Esophagus muscularis mucosa (tissue), 4 donors: ENCODE measurements at regions not wholly inside any gene's neighbourhood (a gene's known extent, or its start where the extent isn't known, plus 50 kb on each side); places are given as distances from the start of the nearest gene placed in this dataset.

ENCODE experiments used
- DNase-seq: peaks from one replicate; pipeline ENCODE4 v3.0.0-alpha.2; 2017; ENCODE audit errors: extremely low spot score
- H3K27ac ChIP-seq, 4 donors: fragments of 200-600 bp; sonication (generic); replicated peaks in 1 of 4; 1 replicate in 3 of 4; 2 replicates in 1 of 4; pipeline ENCODE4 v1.5.1; 2016 to 2019; ENCODE audit warnings: mild to moderate bottlenecking in 1 of 4
- H3K27me3 ChIP-seq, 4 donors: fragments of 200-600 bp; sonication (generic); one replicate each; pipeline versions ENCODE4 v1.5.1 to v1.6.0; 2016 to 2019
- H3K36me3 ChIP-seq, 4 donors: fragments of 200-600 bp; sonication (generic); one replicate each; pipeline ENCODE4 v1.5.1; 2016 to 2019
- H3K4me1 ChIP-seq, 4 donors: fragments of 200-600 bp; sonication (generic); one replicate each; pipeline ENCODE4 v1.5.1; 2016 to 2019
- H3K4me3 ChIP-seq, 4 donors: fragments of 200-600 bp; sonication (generic); 1 replicate in 2 of 4; 2 replicates in 2 of 4; pipeline ENCODE4 v1.5.1; 2016 to 2019; ENCODE audit warnings: mild to moderate bottlenecking in 4 of 4, moderate library complexity in 1 of 4
- H3K9me3 ChIP-seq, 4 donors: fragments of 200-600 bp; sonication (generic); 1 replicate in 3 of 4; 2 replicates in 1 of 4; pipeline ENCODE4 v1.5.1; 2016 to 2019
- EP300 ChIP-seq: sonication (generic); formaldehyde crosslinking; IDR thresholded peaks from one replicate; pipeline ENCODE4 v1.6.1; 2017; ENCODE audit warnings: antibody characterized with exemption
- POLR2A ChIP-seq: fragments of 450-650 bp; IDR thresholded peaks from one replicate; pipeline ENCODE4 v1.6.1; 2017; ENCODE audit warnings: antibody characterized with exemption, moderate library complexity, mild to moderate bottlenecking, low read depth
- POLR2AphosphoS5 ChIP-seq, 2 donors: sonication (generic); formaldehyde crosslinking; IDR thresholded peaks; one replicate each; pipeline ENCODE4 v1.6.1; 2017; ENCODE audit warnings: antibody characterized with exemption in 2 of 2
- WGBS: methylation state at CpG from one replicate; pipeline ENCODE4 v1.1.5; 2018; 5-methylcytosine and 5-hydroxymethylcytosine counted together
- intact Hi-C: fragments of 100-400 bp; cut with DNase I; formaldehyde crosslinking; loops from one replicate; pipeline ENCODE4 v1.15.1; 2023
- TF ChIP-seq, protein P1 (sequence below), 3 experiments: fragments of 200-600 bp in 2 of 3; fragments of 450-650 bp in 1 of 3; sonication (generic) in 2 of 3; IDR thresholded peaks; one replicate each; pipeline ENCODE4 v1.5.1; 2017 to 2019; ENCODE audit warnings: antibody characterized with exemption in 3 of 3, mild to moderate bottlenecking in 2 of 3, moderate library complexity in 1 of 3

DNA sequence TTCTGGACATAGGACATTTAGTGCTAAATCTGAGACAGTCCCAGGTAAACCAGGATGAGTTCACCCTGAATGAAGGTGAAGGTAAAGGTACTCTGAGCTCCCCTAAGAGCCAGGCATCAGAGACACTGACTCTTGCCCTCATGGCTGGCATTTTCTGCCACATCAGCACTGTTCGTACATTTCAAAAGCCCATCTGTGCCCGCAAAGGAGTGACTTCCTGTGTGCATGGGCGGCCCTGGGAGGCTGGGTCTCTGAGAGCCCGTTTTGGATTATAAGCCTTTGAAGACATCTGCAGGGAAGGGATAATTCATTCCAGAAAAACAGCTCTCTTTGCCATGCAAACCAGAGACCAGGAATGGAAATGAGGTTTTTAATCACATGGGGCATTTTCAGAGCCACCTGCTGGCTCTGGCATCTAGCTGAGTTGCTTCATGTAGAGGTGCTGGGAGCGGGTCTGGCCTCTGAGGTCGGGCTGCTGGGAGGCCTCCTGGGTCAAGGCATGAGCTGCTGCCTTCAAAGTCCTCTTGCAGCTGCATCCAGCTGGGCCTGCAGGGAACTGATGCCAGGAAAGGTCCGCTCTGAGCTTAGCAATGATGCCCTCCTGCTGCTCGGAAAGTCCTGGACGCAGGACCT lies 348.3 kb downstream of the DHX35 start:
- TF ChIP-seq, protein P1, sequence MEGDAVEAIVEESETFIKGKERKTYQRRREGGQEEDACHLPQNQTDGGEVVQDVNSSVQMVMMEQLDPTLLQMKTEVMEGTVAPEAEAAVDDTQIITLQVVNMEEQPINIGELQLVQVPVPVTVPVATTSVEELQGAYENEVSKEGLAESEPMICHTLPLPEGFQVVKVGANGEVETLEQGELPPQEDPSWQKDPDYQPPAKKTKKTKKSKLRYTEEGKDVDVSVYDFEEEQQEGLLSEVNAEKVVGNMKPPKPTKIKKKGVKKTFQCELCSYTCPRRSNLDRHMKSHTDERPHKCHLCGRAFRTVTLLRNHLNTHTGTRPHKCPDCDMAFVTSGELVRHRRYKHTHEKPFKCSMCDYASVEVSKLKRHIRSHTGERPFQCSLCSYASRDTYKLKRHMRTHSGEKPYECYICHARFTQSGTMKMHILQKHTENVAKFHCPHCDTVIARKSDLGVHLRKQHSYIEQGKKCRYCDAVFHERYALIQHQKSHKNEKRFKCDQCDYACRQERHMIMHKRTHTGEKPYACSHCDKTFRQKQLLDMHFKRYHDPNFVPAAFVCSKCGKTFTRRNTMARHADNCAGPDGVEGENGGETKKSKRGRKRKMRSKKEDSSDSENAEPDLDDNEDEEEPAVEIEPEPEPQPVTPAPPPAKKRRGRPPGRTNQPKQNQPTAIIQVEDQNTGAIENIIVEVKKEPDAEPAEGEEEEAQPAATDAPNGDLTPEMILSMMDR (IDR thresholded peaks at IDR 0.05), result no peak
- H3K27me3 ChIP-seq, result no peaks in the 10 kb centered on the region
- intact Hi-C loops, result no loop called here

GRCh38 chr20:39309458-39309857 lies 347.3 kb downstream of the DHX35 start:
- Histone ChIP-seq H3K9me3 (peaks cover 0 to 7% (median 3%) of the 10 kb centered on the region in 4 donors), H3K27ac (no peak overlapping the region), H3K4me1 (peaks cover 0 to 5% (median 0%) of the 10 kb centered on the region in 4 donors), H3K4me3 (no peak overlapping the region), H3K27me3 (no peaks in the 10 kb centered on the region), H3K36me3 (no peaks in the 10 kb centered on the region)
- intact Hi-C loops, result no loop called here
- no peak for TF ChIP-seq POLR2A
- TF ChIP-seq EP300, result no peak
- TF ChIP-seq, protein P1 (IDR thresholded peaks at IDR 0.05), result no peak
- DNase-seq, result no peak

More for the DNA sequence above, 348.3 kb downstream of the DHX35 start:
- Histone ChIP-seq H3K27ac (no peak overlapping the region), H3K4me3 (no peak overlapping the region), H3K4me1 (peaks cover 0 to 5% (median 0%) of the 10 kb centered on the region in 4 donors), H3K9me3 (peaks cover 0 to 7% (median 3%) of the 10 kb centered on the region in 4 donors), H3K36me3 (no peaks in the 10 kb centered on the region)
- 71% methylated on average over 9 of the region's 9 CpGs for WGBS
- DNase-seq, result no peak

DNA sequence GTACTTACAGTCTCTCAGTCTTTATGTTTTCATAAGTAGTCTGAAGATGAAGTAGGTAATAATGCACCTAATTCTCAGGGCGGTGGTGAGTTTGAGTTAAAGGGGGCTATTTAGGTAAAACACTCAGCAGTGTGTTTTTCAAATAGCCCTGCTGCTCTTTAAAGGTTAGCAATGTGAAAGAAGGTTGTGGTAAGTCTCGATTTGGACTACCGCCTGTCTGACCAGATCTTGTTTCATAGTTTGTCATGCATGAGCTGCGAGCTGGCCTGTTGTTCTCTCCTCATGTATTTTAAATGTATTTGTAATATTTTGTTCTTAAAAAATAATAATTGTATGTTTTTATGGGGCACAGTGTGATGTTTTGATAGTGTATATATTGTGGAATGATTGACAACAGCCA lies 340.2 kb downstream of the DHX35 start:
- H3K27me3 ChIP-seq, result no peaks in the 10 kb centered on the region
- intact Hi-C loops, result no loop called here
- no peak overlapping the region for H3K27ac ChIP-seq
- WGBS, result 88% methylated on average over 4 of the region's 4 CpGs
- no peak overlapping the region for H3K4me3 ChIP-seq
- H3K36me3 ChIP-seq, result no peaks in the 10 kb centered on the region
- no peak for TF ChIP-seq POLR2A
- peaks cover 0 to 11% (median 5%) of the 10 kb centered on the region in 4 donors for H3K4me1 ChIP-seq
- no peak for DNase-seq
- H3K9me3 ChIP-seq, result no peaks in the 10 kb centered on the region

DNA sequence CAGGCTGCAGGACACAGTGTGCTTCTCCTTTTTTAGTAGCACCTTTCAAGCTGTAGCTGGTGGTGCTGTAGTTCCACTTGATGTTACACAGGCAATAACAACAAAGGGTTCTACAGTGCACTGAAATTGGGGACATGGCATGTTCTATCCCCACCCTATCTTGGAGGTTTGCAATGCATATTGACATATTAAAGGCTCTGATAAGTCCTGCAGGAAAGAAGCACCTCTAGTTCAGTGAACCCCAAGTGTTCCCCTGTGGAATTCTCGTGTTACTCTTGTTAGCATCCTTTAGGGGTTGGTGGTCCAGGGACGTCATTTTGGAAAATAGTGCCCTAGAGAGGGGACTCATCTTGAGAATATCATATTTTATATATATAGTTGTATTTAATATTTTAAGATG lies 337.6 kb downstream of the DHX35 start:
- 95% methylated on average over 2 of the region's 2 CpGs for WGBS
- no peak overlapping the region for H3K4me3 ChIP-seq
- H3K27me3 ChIP-seq, result no peaks in the 10 kb centered on the region
- H3K27ac ChIP-seq, result no peak overlapping the region
- intact Hi-C loops, result no loop called here
- peaks cover 0 to 11% (median 5%) of the 10 kb centered on the region in 4 donors for H3K4me1 ChIP-seq
- H3K9me3 ChIP-seq, result no peaks in the 10 kb centered on the region
- no peaks in the 10 kb centered on the region for H3K36me3 ChIP-seq
- no peak for DNase-seq
- TF ChIP-seq POLR2AphosphoS5 (IDR thresholded peaks at IDR 0.05), result no peak
- TF ChIP-seq EP300, result no peak
- TF ChIP-seq POLR2A, result no peak
- TF ChIP-seq, protein P1 (IDR thresholded peaks at IDR 0.05), result no peak

DNA sequence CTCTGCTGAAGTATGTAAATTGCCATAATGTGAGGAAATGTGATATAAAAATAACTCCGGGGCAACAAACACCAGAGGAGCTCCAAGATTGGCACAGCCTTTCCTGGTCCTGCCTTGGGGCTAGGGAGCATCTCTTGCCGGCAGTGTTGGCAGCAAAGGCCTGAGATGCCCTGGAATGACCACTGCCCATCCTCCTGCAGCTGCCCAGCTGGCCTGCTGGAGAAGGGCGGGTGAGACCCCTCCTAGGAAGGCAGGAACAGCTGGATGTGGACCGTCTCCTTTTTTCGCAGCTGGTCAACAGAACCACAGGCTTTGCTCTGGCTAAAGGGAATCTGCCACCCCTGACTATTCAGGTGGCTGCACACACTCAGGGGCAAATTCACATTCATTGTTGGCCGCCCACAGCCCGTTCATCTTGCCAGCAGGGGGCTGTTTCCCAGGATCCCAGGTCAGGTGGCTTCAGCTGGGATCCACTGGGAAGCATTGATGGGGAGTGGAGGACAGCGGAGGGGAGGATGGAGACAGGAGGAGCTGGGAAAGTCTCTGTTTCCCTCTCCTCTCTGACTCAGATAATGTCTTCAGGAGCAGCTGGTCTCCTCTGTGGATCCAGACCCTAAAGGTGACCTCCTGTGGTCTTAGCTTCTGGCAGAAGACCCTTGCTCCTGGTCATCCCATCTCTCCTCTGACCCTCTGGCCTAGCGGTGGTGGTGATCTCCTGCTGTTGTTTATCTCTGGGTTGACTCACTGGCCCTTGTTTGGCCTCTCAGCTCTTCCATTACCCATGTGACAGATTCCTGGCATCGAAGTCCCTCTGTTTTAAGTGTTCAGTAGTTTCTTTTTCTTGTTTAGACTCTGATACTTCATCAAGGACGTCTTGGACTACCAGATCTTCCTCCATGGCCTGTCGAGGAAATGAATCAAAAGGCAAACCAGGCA lies 336.7 kb downstream of the DHX35 start:
- H3K27ac ChIP-seq, result no peak overlapping the region
- peaks cover 0 to 11% (median 5%) of the 10 kb centered on the region in 4 donors for H3K4me1 ChIP-seq
- intact Hi-C loops, result no loop called here
- H3K27me3 ChIP-seq, result no peaks in the 10 kb centered on the region
- TF ChIP-seq POLR2A, result no peak
- TF ChIP-seq POLR2AphosphoS5 (IDR thresholded peaks at IDR 0.05), result no peak
- TF ChIP-seq EP300, result no peak
- TF ChIP-seq, protein P1 (IDR thresholded peaks at IDR 0.05), result no peak
- H3K4me3 ChIP-seq, result no peak overlapping the region
- WGBS, result 57% methylated on average over 12 of the region's 12 CpGs
- H3K9me3 ChIP-seq, result no peaks in the 10 kb centered on the region
- no peaks in the 10 kb centered on the region for H3K36me3 ChIP-seq
- DNase-seq, result no peak
